Stomach (tissue), 8 donors: ENCODE measurements at regions not wholly inside any gene's neighbourhood (a gene's known extent, or its start where the extent isn't known, plus 50 kb on each side); places are given as distances from the start of the nearest gene placed in this dataset.

Source experiments
- DNase-seq, 2 donors: peaks; one replicate each; pipeline versions ENCODE4 v3.0.0 to v3.0.0-alpha.2; 2013 to 2019
- H3K27ac ChIP-seq, 5 donors: fragments of 200-600 bp in 4 of 5; sonication (generic) in 4 of 5; one replicate each; pipeline ENCODE4 v1.5.1; 2013 to 2019; ENCODE audit warnings: mild to moderate bottlenecking in 1 of 5, moderate library complexity in 1 of 5
- H3K27me3 ChIP-seq, 3 donors: fragments of 200-600 bp; sonication (generic); one replicate each; pipeline ENCODE4 v1.5.1; 2017 to 2019; ENCODE audit warnings: mixed run types in 1 of 3
- H3K36me3 ChIP-seq, 4 donors: fragments of 200-600 bp; sonication (generic); 1 replicate in 3 of 4; 2 replicates in 1 of 4; pipeline ENCODE4 v1.5.1; 2016 to 2019
- H3K4me1 ChIP-seq, 4 donors: fragments of 200-600 bp; sonication (generic); one replicate each; pipeline ENCODE4 v1.5.1; 2016 to 2019
- H3K4me3 ChIP-seq, 4 donors: fragments of 200-600 bp; sonication (generic) in 3 of 4; one replicate each; pipeline ENCODE4 v1.5.1; 2016 to 2019; ENCODE audit warnings: mild to moderate bottlenecking in 1 of 4
- H3K9me3 ChIP-seq, 4 donors: fragments of 200-600 bp; sonication (generic); one replicate each; pipeline ENCODE4 v1.5.1; 2016 to 2019
- EP300 ChIP-seq: sonication (generic); formaldehyde crosslinking; IDR thresholded peaks from one replicate; pipeline ENCODE4 v1.6.1; 2017; ENCODE audit warnings: antibody characterized with exemption
- POLR2A ChIP-seq, 4 donors: fragments of 450-650 bp; IDR thresholded peaks; one replicate each; pipeline ENCODE4 v1.6.1; 2016; ENCODE audit warnings: antibody characterized with exemption in 4 of 4, control low read depth in 2 of 4, mild to moderate bottlenecking in 1 of 4, moderate library complexity in 1 of 4
- POLR2AphosphoS5 ChIP-seq, 3 donors: sonication (generic); formaldehyde crosslinking; IDR thresholded peaks; one replicate each; pipeline ENCODE4 v1.6.1; 2016; ENCODE audit warnings: antibody characterized with exemption in 3 of 3
- WGBS, 5 donors: extraction: QIAGEN DNeasy Blood & Tissue Kit in 3 of 5; methylation state at CpG; one replicate each; pipeline versions ENCODE4 v1.1.5 to v1.1.7; 2013 to 2018; 5-methylcytosine and 5-hydroxymethylcytosine counted together
- intact Hi-C: fragments of 100-400 bp; cut with DNase I; formaldehyde crosslinking; loops from one replicate; pipeline ENCODE4 v1.15.1; 2023; ENCODE audit warnings: low total_unique reads
- TF ChIP-seq, protein P1 (sequence below), 7 experiments: fragments of 450-650 bp in 4 of 7; fragments of 200-600 bp in 3 of 7; sonication (generic) in 3 of 7; IDR thresholded peaks; one replicate each; pipeline ENCODE4 v1.5.1; 2016 to 2019; ENCODE audit warnings: antibody characterized with exemption in 7 of 7, control low read depth in 2 of 7, mild to moderate bottlenecking in 1 of 7
- donor health status: healthy with polysubstance abuse.
- donor health status: Bipolar disorder and iron deficiency.
- donor health status: healthy.

DNA sequence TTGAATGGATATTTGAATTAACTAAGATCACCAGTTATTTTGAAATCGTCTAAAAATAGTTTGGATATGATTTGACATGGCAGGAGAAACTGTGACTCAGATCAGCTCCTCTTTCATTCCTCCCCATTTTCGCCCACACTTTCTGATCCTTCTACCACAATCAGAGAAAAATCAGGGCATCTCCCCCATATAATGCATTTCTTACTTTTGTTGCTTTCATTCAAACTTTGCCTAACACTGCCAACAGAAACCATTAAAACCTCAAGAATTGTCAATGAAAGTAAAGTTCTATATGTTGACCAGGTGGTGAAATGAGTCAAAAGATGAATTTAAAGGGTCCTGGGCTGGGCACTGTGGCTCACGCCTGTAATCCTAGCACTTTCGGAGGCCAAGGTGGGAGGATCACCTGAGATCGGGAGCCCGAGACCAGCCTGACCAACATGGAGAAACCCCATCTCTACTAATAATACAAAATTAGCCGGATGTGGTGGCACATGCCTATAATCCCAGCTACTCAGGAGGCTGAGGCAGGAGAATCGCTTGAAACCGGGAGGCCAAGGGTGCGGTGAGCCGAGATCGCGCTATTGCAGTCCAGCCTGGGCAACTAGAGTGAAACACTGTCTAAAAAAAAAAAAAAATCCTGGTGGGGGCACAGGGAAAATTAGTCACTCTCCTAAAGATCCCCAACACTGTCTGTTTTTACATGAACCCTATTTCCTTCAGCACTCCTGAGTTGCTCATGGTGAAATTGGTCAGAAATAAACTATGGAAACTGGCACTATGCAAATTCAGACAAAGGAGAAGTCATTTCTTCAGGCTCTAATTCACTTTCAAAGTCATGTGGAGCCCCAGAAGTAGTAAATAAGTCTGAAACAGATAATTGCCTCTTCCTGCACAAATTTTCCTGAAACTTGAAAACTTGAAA lies 122.8 kb upstream of the NOCT start:
- Histone ChIP-seq H3K4me3 (no peak overlapping the region), H3K4me1 (peaks cover 0 to 2% (median under 1%) of the 10 kb centered on the region in 4 donors), H3K27ac (no peak overlapping the region), H3K36me3 (no peaks in the 10 kb centered on the region), H3K9me3 (no peaks in the 10 kb centered on the region), H3K27me3 (no peaks in the 10 kb centered on the region)
- intact Hi-C loops = no loop called here
- DNase-seq = no peak
- 90 to 92% (median 91%) methylated on average over 13 of the region's 13 CpGs for WGBS, 5 donors
- TF ChIP-seq EP300 (no peak), POLR2A (IDR thresholded peaks at IDR 0.05) (no peak), POLR2AphosphoS5 (IDR thresholded peaks at IDR 0.05) (no peak)
- TF ChIP-seq, protein P1, sequence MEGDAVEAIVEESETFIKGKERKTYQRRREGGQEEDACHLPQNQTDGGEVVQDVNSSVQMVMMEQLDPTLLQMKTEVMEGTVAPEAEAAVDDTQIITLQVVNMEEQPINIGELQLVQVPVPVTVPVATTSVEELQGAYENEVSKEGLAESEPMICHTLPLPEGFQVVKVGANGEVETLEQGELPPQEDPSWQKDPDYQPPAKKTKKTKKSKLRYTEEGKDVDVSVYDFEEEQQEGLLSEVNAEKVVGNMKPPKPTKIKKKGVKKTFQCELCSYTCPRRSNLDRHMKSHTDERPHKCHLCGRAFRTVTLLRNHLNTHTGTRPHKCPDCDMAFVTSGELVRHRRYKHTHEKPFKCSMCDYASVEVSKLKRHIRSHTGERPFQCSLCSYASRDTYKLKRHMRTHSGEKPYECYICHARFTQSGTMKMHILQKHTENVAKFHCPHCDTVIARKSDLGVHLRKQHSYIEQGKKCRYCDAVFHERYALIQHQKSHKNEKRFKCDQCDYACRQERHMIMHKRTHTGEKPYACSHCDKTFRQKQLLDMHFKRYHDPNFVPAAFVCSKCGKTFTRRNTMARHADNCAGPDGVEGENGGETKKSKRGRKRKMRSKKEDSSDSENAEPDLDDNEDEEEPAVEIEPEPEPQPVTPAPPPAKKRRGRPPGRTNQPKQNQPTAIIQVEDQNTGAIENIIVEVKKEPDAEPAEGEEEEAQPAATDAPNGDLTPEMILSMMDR (IDR thresholded peaks at IDR 0.05) = no peak

DNA sequence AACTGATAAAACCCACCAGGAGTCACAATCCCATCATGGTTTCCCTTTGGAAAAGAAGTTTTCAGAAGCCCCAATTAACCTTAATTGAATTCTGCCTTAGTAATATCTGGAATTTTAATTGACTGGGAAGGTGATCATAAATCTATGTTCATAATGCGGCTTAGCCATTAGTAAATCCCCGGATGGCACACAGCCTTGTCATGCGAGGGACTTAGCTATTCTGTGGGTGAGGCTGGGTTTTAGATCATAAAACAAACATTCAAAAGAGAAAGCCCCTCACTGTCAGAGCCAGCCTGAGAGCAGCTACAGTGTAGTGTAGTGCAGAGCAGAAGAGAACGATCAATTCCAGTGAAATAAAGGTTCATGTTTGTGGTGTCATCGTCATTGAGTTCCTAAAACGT lies 124.0 kb upstream of the NOCT start:
- WGBS, 5 donors = 42 to 58% (median 51%) methylated on average over 6 of the region's 6 CpGs
- Histone ChIP-seq H3K27ac (no peak overlapping the region), H3K9me3 (no peaks in the 10 kb centered on the region), H3K4me1 (no peaks in the 10 kb centered on the region), H3K36me3 (no peaks in the 10 kb centered on the region), H3K4me3 (no peak overlapping the region), H3K27me3 (no peaks in the 10 kb centered on the region)
- TF ChIP-seq POLR2A (IDR thresholded peaks at IDR 0.05) (no peak), POLR2AphosphoS5 (IDR thresholded peaks at IDR 0.05) (no peak), EP300 (no peak)
- TF ChIP-seq, protein P1 (IDR thresholded peaks at IDR 0.05) = no peak
- intact Hi-C loops = no loop called here
- DNase-seq = no peak

DNA sequence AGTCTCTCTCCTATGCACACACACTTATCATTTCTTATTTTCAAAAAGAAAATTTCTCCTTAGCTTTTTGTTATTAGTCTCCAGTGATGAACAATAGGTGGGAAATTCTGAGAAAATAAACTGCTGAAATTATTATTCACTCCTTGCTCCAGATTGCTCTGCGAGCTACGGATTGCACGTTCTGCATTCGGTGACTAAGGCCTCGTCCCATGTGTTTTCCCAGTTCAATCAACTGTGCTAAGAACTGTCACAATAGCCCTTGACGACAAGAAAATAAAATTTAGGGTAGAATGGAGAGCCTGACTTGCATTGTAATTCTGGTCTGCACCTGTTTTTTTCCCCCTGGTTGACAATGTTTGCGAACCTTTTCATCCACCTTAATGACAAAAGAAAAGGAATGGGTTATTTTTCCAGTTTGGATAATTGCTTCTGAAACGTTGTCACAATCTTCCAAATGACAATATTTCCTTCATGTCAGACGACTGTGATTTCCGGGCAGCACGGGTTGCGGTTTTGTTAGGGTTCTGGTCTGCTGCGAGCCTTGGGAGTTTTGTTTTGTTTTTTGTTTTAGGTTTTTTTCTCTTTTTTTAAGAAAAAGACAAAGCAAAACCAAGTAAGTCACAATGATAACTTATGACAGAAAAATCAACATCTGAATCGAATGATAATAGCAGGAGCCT lies 124.5 kb upstream of the NOCT start:
- 59 to 72% (median 65%) methylated on average over 14 of the region's 14 CpGs for WGBS, 5 donors
- intact Hi-C loops = no loop called here
- Histone ChIP-seq H3K4me3 (no peak overlapping the region), H3K36me3 (no peaks in the 10 kb centered on the region), H3K4me1 (no peaks in the 10 kb centered on the region), H3K9me3 (no peaks in the 10 kb centered on the region), H3K27me3 (no peaks in the 10 kb centered on the region), H3K27ac (no peak overlapping the region)
- no peak for DNase-seq
- TF ChIP-seq EP300 (no peak), POLR2A (IDR thresholded peaks at IDR 0.05) (no peak), POLR2AphosphoS5 (IDR thresholded peaks at IDR 0.05) (no peak)
- TF ChIP-seq, protein P1 (IDR thresholded peaks at IDR 0.05) = no peak

DNA sequence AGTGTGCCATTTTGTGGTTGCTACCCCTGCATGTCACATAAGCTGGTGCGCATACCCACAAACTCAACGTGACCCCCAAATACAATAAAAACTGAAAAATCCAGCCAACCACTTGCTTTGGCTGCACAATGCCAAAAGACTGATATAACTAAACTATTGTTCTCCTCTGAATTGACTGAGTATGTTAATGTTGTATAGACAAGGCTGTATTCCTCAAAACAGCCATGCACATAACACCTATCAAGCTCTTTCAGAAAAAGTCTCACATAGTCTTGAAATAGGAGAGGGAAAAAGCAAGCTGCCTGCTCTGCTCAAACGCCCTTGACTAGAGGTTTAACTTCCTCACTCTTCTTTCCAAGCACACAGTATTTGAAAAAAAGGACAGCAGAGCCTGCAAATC lies 126.4 kb upstream of the NOCT start:
- no peaks in the 10 kb centered on the region for H3K4me1 ChIP-seq
- DNase-seq = no peak
- H3K4me3 ChIP-seq = no peak overlapping the region
- intact Hi-C loops = no loop called here
- no peaks in the 10 kb centered on the region for H3K27me3 ChIP-seq
- H3K27ac ChIP-seq = no peak overlapping the region
- no peaks in the 10 kb centered on the region for H3K9me3 ChIP-seq
- TF ChIP-seq POLR2A (IDR thresholded peaks at IDR 0.05) = no peak
- no peak for TF ChIP-seq EP300
- TF ChIP-seq, protein P1 (IDR thresholded peaks at IDR 0.05) = no peak
- TF ChIP-seq POLR2AphosphoS5 (IDR thresholded peaks at IDR 0.05) = no peak
- WGBS, 5 donors = 68 to 79% (median 75%) methylated on average over 3 of the region's 3 CpGs
- H3K36me3 ChIP-seq = no peaks in the 10 kb centered on the region
